Left ventricle myocardium inferior (tissue), 1 donor: ENCODE measurements at regions not wholly inside any gene's neighbourhood (a gene's known extent, or its start where the extent isn't known, plus 50 kb on each side); places are given as distances from the start of the nearest gene placed in this dataset.

Experiments
- DNase-seq: peaks from one replicate; pipeline ENCODE4 v3.0.0-alpha.2; 2020
- H3K27ac ChIP-seq: fragments of 200-600 bp; replicated peaks from 2 replicates; pipeline ENCODE4 v1.8.0; 2021
- H3K27me3 ChIP-seq: fragments of 200-600 bp; 2 replicates; pipeline ENCODE4 v1.8.0; 2021; ENCODE audit warnings: low read depth
- H3K36me3 ChIP-seq: fragments of 200-600 bp; 2 replicates; pipeline ENCODE4 v1.8.0; 2021
- H3K4me1 ChIP-seq: fragments of 200-600 bp; 2 replicates; pipeline ENCODE4 v1.8.0; 2021
- H3K4me3 ChIP-seq: fragments of 200-600 bp; 2 replicates; pipeline ENCODE4 v1.8.0; 2021; ENCODE audit warnings: mild to moderate bottlenecking, moderate library complexity
- H3K9me3 ChIP-seq: fragments of 200-600 bp; replicated peaks from 2 replicates; pipeline ENCODE4 v1.8.0; 2021
- intact Hi-C: fragments of 100-400 bp; cut with micrococcal nuclease; formaldehyde crosslinking; loops from one replicate; pipeline ENCODE4 v1.11.0; 2022
- TF ChIP-seq, protein P1 (sequence below): fragments of 200-600 bp; IDR thresholded peaks from 2 replicates; pipeline ENCODE4 v1.8.0; 2021; ENCODE audit warnings: antibody characterized with exemption, mild to moderate bottlenecking, borderline replicate concordance
- donor health status: DM: no; HTN: yes; CAD: no; lungs with severe emphysema.

GRCh38 chr17:79338604-79339003 is 264.0 kb downstream of the ENGASE start:
- no peak for DNase-seq
- intact Hi-C loops: no loop called here
- no peaks in the 10 kb centered on the region for H3K4me1 ChIP-seq
- H3K27me3 ChIP-seq: peaks cover 96% of the 10 kb centered on the region
- H3K27ac ChIP-seq: no peak overlapping the region
- H3K4me3 ChIP-seq: no peak overlapping the region
- H3K36me3 ChIP-seq: no peaks in the 10 kb centered on the region
- TF ChIP-seq, protein P1, sequence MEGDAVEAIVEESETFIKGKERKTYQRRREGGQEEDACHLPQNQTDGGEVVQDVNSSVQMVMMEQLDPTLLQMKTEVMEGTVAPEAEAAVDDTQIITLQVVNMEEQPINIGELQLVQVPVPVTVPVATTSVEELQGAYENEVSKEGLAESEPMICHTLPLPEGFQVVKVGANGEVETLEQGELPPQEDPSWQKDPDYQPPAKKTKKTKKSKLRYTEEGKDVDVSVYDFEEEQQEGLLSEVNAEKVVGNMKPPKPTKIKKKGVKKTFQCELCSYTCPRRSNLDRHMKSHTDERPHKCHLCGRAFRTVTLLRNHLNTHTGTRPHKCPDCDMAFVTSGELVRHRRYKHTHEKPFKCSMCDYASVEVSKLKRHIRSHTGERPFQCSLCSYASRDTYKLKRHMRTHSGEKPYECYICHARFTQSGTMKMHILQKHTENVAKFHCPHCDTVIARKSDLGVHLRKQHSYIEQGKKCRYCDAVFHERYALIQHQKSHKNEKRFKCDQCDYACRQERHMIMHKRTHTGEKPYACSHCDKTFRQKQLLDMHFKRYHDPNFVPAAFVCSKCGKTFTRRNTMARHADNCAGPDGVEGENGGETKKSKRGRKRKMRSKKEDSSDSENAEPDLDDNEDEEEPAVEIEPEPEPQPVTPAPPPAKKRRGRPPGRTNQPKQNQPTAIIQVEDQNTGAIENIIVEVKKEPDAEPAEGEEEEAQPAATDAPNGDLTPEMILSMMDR: no peak
- no peaks in the 10 kb centered on the region for H3K9me3 ChIP-seq

DNA sequence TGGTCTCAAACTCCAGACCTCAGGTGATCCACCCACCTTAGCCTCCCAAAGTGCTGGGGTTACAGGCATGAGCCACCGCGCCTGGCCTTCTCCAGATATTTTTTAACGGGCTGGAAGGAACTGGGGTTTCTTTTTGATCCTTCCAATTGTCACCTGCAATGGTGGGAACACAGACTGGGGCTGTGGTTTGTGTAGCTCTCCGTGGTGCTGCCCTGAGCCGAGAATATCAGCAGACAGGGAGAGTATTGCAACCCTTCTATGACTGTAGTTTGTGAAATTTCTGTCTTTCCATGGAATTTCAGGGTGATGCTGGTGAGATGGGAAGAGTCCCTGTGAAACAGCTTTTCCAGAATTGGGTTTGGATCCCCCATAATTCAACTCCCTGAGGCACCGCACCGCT is 263.5 kb downstream of the ENGASE start:
- DNase-seq: no peak
- Histone ChIP-seq H3K36me3 (no peaks in the 10 kb centered on the region), H3K27me3 (peaks cover 96% of the 10 kb centered on the region), H3K9me3 (no peaks in the 10 kb centered on the region), H3K4me3 (no peak overlapping the region), H3K27ac (no peak overlapping the region), H3K4me1 (no peaks in the 10 kb centered on the region)
- TF ChIP-seq, protein P1: no peak
- intact Hi-C loops: no loop called here

DNA sequence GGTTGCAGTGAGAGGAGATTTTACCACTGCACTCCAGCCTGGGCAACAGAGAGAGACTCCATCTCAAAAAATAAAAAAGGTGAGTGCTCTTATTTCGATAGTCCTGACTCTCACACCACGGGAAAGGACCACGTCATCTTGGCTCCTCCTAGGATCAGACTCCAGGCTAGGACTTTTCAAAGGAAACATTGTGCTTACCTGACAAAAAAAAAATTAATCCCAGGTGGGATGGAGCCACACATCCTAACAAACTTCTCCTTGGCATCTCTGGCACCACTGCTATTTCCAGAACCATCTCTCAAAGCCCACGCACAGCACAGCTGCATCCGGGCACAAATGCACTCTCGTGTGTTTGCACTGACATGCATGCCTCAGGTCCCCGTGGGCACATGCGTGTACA is 262.4 kb downstream of the ENGASE start:
- TF ChIP-seq, protein P1: no peak
- DNase-seq: no peak
- intact Hi-C loops: no loop called here

DNA sequence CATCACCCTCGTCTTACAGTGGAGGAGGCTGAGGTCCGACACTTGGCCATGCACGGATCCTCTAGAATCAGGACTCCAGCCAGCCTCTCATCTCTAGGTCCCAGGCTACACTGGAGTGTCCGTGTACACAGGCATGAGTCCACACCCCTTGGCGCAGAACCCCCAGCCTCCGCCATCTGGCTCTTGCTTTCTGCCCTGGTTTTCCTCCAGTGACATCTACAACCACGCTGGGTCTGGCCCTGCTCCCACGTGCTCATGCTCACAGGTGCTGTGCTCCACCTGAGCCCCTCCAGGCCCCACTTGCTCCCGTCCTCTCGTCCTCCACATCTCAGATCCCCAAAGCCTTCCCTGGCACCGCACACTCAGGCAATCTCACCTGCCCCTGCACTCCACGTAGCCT is 260.8 kb downstream of the ENGASE start:
- DNase-seq: no peak
- H3K27ac ChIP-seq: no peak overlapping the region
- H3K27me3 ChIP-seq: peaks cover 96% of the 10 kb centered on the region
- H3K9me3 ChIP-seq: no peaks in the 10 kb centered on the region
- H3K36me3 ChIP-seq: no peaks in the 10 kb centered on the region
- H3K4me3 ChIP-seq: no peak overlapping the region
- intact Hi-C loops: no loop called here
- no peaks in the 10 kb centered on the region for H3K4me1 ChIP-seq
- TF ChIP-seq, protein P1: no peak

More for the DNA sequence above, 262.4 kb downstream of the ENGASE start:
- Histone ChIP-seq H3K9me3 (no peaks in the 10 kb centered on the region), H3K4me1 (no peaks in the 10 kb centered on the region), H3K36me3 (no peaks in the 10 kb centered on the region), H3K27ac (no peak overlapping the region), H3K27me3 (peaks cover 96% of the 10 kb centered on the region), H3K4me3 (no peak overlapping the region)

DNA sequence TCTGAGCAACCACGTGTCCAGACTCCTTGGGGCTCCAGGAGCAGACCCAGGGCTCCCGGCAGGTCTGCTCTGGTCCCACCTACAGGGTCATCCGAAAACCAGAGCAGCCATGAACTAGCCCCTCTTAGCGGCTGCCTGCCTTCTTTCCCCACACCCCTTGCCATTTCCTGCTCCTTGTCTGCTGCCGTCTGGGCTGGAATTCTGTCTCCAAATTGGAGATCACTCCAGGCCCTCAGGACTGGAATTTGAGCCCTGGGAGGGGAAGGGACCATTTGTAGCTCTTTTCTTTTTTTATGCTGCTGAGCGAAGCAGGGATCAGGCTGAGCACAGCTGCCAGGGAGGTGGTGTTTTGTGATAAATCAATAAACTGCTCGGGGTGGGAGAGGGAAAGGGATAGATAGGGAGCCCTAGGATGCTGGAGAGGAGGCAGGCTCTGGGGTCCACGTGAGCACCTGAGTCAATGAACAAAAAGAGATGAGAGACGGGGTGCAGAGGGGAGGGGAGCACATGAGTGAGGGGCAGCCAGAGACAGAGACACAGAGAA is 257.5 kb downstream of the ENGASE start:
- TF ChIP-seq, protein P1: no peak
- no peaks in the 10 kb centered on the region for H3K36me3 ChIP-seq
- H3K27me3 ChIP-seq: peaks cover 97% of the 10 kb centered on the region
- H3K27ac ChIP-seq: no peak overlapping the region
- no peaks in the 10 kb centered on the region for H3K9me3 ChIP-seq
- H3K4me3 ChIP-seq: no peak overlapping the region
- H3K4me1 ChIP-seq: no peaks in the 10 kb centered on the region
- intact Hi-C loops: no loop called here
- DNase-seq: no peak
